Transverse colon (tissue), 4 donors: ENCODE measurements at regions not wholly inside any gene's neighbourhood (a gene's known extent, or its start where the extent isn't known, plus 50 kb on each side); places are given as distances from the start of the nearest gene placed in this dataset.

Experiments used
- POLR2AphosphoS5 ChIP-seq, 3 donors: sonication (generic); formaldehyde crosslinking; IDR thresholded peaks; one replicate each; pipeline ENCODE4 v1.6.1; 2016; ENCODE audit warnings: antibody characterized with exemption in 3 of 3
- TF ChIP-seq, protein P1 (sequence below), 5 experiments: fragments of 200-600 bp in 3 of 5; fragments of 450-650 bp in 2 of 5; sonication (generic) in 3 of 5; IDR thresholded peaks; 1 replicate in 2 of 5; 2 replicates in 3 of 5; pipeline ENCODE4 v1.5.1; 2016 to 2017; ENCODE audit warnings: antibody characterized with exemption in 5 of 5, inconsistent platforms in 3 of 5, mild to moderate bottlenecking in 2 of 5, moderate library complexity in 1 of 5

DNA sequence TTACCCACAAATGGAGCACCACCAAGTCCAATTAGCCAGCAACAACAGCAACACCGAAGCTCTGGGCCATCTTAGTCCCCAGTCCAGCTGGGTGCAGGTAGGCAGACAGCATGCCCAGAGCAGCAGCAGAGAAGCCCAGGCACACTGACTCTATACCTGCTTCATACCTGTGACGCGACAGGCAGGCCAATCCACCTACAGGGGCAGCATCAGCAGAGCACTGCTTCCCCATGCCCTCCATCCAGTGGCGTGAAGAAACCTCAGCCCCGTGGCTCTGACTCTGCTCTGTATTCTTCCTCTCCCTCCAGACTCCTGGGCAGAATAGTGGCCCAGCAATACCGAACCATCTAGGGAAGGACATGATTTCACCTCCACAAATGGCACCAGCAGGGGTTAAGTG is 191.7 kb downstream of the AKR1D1 start:
- no peak for TF ChIP-seq POLR2AphosphoS5 (IDR thresholded peaks at IDR 0.05)
- TF ChIP-seq, protein P1, sequence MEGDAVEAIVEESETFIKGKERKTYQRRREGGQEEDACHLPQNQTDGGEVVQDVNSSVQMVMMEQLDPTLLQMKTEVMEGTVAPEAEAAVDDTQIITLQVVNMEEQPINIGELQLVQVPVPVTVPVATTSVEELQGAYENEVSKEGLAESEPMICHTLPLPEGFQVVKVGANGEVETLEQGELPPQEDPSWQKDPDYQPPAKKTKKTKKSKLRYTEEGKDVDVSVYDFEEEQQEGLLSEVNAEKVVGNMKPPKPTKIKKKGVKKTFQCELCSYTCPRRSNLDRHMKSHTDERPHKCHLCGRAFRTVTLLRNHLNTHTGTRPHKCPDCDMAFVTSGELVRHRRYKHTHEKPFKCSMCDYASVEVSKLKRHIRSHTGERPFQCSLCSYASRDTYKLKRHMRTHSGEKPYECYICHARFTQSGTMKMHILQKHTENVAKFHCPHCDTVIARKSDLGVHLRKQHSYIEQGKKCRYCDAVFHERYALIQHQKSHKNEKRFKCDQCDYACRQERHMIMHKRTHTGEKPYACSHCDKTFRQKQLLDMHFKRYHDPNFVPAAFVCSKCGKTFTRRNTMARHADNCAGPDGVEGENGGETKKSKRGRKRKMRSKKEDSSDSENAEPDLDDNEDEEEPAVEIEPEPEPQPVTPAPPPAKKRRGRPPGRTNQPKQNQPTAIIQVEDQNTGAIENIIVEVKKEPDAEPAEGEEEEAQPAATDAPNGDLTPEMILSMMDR (IDR thresholded peaks at IDR 0.05): no peak
